ENCODE measurements at regions not wholly inside any gene's neighbourhood (a gene's known extent, or its start where the extent isn't known, plus 50 kb on each side); places are given as distances from the start of the nearest gene placed in this dataset.

DNA sequence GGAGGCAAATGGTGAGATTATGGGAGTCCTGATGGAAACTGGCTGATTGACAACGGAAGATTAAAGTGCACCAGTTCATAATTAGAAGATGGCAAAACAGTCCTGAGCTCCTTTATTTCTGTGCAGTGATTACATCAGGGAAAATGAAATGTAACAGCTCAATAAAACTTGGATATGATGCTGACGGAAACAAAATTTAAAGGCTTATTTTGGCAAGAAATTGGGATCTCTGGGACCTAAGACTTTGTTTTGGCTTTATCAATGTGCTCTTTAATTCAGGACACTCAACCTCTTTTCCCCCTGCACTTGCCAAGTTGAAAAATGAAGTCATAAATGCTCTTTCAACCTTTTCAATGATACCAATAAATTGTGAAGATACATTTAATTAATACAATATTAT is 226.8 kb downstream of the C6orf118 start:
- DNase-seq (ENCODE audit: low read depth in 2 of 2): no peak

DNA sequence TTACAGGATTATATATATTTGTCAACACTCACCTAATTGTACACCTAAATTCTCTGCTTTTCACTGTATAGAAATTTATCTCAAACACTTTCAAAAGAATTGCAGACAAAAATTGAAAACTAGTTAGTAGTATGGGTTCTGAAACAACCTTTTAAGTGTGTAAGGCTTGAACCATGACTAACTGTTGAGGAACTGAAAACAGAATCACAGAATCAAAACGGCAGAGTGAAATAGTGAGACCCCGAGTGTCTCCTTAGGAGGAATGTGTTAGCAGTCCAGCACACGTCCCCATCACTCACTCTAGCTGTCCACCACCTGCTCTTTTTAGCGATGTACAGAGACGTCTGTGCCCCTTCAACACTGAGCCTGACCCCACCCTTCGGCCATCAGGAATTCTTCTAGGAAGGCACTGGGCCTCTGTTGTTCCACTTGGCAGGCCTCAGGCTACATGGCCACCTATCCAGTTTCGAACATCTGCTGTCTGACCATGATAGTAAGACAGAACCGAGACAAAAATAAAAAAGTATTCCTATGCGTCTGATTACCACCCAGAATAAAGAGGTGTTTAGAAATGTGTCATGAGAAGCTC is 227.4 kb downstream of the C6orf118 start:
- DNase-seq (ENCODE audit: low read depth in 2 of 2): no peak

DNA sequence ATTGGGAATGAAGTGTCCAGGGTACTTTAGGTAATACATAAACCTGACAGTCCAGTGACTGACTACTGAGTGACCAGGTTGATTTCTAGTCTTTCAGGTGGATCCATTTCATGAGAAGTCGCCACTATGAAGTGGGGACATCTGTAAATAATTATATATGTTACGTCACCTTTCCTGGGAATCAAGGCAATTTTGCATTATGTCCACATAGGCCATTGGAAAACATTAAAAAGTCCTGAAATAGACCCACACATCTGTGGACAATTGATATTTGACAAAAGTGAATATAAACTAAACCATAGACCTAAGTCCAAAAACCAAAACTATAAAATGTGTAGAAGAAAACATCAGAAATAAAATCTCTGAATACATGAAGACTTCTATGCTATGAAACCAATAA is 231.5 kb downstream of the C6orf118 start:
- no peak for DNase-seq (ENCODE audit: low read depth in 2 of 2)

DNA sequence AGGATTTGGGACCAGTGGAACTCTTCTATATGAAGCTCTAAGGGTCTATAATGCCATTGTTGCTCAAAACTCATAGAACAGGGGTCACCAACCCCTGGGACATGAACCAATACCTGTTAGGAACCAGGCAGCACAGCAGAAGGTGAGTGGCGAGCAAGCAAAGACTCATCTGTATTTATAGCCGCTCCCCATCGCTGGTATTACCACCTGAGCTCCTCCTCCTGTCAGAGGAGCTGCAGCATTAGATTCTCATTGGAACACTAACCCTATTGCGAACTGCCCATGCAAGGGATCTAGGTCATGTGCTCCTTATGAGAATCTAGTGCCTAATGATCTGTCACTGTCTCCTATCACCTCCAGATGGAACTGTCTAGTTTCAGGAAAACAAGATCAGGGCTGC is 237.5 kb downstream of the C6orf118 start:
- DNase-seq (ENCODE audit: low read depth in 2 of 2): no peak

DNA sequence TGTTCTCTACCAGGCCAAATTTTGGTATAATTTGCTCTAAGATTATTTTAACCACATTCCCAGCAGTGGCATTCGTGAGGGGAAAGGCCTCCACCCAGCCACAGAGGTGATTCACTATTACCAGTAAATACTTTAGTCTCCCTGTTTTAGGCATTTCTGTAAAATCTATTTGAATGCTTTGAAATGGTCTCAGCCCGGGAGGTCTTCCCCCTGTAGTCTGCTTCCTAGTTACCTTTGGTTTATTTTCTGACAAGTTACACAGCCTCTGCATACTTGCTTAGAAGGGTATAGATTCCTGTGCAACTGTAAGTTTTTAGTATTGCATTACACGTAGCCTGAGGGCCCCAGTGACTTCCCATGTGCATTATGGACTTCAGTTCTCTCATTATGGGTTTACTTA is 248.7 kb downstream of the C6orf118 start:
- no peak for DNase-seq (ENCODE audit: low read depth in 2 of 2)

DNA sequence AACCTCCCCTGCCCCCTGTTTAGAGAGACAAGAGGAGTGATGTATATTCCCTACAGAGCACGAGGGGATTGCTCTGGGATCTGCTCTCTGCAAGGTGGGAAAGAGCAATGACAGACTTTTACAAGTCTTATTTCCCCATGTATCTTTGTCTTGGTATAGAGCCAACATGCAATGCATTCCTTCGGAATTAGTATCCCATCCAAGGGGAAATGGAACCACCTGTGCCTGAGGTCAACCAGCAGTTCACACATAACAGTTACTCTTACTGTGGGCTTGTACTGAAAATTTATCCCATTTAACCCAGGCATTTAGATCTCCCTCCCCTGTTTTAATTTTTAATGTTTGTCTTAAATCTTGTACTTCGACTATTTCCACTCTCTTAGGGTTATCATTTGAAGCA is 250.4 kb downstream of the C6orf118 start:
- DNase-seq (ENCODE audit: low read depth in 2 of 2): no peak

DNA sequence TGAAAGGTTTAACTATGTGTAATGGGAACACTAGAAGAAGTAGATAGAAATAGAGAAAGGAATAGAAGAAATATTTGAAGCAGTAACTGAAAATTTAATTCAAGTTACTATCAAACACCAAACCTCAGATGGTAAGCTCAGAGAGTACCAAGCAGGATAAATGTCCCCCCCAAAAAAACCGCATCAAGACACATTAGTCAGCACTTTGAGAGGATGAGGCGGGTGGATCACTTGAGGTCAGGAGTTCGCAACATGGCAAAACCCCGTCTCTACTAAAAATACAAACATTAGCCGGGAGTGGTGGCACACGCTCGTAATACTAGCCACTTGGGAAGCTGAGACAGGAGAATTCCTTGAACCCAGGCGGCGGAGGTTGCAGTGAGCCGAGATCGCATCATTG is 253.1 kb downstream of the C6orf118 start:
- no peak for DNase-seq (ENCODE audit: low read depth in 2 of 2)

DNA sequence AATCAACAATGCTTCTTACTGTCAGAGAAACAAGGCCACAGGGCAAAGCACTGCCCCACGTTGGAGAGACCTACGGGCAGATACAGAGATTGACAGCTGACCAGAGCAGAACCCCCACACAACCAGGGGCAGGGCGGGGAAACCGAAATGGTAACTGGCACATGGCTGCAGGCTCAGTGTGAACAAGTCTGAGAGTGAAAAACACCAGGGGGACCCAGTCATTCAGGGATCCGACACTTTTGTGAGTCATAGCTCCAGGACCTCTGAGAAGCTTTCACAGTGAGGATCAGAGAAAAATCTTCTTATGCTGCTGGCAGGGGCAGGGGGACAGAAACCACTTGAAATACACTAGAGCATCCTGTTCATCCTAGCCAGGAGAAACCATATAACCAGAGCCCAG is 254.2 kb downstream of the C6orf118 start:
- no peak for DNase-seq (ENCODE audit: low read depth in 2 of 2)

DNA sequence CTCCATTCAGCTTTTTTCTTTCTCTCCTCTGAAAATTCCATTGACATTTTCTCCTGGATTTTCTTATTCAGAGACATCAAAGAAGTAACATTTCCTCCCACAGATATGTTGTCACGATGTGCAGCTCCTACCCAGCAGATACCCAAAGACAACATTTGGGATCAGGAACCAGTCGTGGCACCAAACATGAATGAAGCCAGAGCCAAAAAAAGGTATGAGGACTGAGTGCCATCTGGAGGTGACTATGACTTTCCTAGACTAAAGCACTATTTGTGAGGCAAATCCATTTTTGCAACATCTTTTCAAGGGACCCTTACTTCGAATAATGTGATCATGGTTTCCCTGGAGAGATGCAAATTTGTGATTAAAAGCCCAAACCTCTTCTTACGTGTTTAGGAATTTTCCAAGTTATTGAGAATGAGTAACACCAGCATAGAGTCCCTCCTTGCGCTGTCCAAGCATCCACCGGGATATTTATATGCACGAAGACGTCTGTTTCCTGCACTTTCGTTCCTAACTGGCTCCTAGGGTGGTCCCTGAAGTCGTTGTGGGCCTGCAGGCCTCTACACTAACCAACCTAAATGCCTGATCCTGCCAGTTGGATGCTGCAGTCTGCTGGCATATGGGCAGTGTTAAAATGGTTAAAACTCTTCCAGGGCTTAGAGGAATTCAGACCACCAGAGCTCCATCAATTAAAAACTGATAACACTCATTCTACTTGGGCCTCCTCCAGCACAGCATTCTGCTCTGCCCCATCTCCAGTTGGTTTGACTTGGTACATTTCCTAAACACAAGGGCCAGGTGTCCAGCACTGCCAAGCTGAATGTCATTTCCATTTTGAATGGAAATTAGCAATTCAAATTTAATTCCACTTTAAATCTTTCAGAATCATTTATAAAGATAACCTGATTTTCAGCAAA is 256.6 kb downstream of the C6orf118 start:
- DNase-seq (ENCODE audit: low read depth in 2 of 2): no peak

DNA sequence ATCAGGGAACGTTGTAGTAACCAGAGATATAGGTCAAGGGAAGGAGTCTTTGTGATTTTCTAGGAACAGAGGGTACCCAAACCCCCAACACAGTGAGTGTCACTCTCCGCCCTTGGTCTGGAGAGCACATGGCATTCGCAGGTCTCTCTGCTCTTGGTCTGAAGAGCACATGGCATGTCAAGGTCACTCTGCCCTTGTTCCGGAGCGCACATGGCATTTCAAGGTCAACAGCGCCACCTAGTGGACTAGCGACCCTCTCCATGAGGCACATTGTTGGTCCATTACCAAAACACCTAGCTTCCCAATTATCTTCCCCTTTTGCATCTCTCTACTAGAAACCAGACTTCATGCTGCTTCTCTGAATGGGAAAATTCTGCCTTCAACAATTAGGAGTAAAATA is 260.0 kb downstream of the C6orf118 start:
- DNase-seq (ENCODE audit: low read depth in 2 of 2): no peak

DNA sequence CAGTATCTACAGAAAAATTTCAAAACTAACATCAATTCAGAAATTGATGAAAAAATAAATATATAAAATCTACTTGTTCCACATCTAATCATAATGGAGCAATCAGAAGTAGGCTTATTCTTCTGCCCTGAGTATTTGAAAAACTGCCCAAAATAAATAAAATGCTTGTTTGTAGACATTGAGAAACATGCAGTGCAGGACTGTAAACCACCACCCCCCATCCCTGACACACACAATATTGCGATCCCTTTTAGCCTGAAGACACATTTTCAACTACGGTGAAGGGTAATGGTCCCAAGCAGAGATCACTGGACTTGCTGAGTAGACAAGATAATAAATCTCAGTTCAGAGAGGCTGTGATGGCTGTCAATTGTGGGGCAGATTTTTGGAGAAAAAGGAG is 261.5 kb downstream of the C6orf118 start:
- no peak for DNase-seq (ENCODE audit: low read depth in 2 of 2)

DNA sequence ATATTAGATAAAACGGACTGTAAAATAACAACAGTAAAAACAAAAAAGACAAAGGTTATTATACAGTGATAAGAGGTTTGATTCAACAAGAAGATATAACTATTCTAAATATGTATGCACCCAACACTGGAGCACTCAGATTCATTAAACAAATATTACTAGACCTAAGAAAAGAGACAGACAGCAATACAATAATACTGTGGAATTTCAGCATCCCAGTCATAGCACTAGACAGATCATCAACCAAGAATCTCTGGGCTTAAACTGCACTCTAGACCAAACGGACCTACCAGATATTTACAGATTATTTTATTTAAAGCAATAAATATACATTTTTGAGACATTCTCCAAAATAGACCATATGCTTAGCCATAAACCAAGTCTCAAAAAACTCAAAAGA is 263.8 kb downstream of the C6orf118 start:
- DNase-seq (ENCODE audit: low read depth in 2 of 2): no peak

DNA sequence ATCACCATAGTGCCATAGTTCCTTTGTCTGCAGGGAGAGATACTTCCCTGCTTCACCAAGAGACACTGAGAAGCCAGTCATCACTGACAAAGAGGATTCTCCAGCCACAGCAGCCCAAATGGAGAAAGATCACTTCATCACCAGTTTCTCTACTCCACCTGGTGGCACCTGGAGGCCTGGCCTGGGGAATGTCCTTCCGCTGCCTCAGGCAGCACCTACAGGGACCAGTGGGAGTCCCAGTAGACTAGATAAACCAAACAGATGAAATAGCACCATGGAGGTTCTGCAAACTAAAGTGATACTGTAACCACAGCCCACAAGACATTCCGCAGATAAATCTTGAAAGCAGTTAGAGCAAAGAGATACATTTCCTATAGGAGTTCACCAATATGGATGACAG is 266.5 kb downstream of the C6orf118 start:
- no peak for DNase-seq (ENCODE audit: low read depth in 2 of 2)

DNA sequence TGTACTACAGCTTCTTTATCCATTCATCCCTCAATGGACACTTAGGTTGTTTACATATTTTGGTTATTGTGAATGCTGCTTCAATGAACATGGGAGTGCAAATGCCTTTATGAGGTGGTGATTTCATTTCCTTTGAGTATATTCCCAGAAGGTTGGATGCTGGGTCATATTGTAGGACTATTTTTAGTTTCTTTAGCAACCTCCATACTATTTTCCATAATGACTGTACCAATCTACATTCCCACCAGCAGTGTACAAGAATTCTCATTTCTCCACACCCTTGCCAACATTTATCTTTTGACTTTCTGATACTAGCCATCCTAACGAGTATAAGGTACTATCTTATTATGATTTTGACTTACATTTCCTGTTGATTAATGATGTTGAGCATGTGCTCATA is 269.0 kb downstream of the C6orf118 start:
- no peak for DNase-seq (ENCODE audit: low read depth in 2 of 2)

DNA sequence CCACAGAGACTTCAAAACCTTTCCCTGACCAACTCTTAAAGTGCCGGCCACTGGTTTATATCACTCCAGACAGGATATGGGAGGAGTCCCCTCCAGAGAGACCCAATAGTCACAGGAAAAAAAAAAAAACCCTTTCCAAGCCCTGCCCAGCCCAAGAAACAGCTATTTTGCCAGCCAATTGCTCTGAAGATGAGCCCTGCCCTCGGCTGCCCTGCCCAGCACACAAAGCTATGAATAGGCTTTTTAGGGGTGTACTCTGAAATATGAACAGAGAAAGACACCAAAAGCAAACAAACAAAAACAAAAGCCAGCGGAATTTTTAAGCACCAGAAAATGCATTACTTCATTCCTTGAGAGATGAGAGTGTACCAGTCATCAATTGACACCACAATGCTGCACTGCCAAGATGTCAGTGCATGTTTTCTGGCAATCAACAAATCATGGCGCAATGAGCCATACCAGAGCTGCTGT is 275.1 kb downstream of the C6orf118 start:
- no peak for DNase-seq (ENCODE audit: low read depth in 2 of 2)

DNA sequence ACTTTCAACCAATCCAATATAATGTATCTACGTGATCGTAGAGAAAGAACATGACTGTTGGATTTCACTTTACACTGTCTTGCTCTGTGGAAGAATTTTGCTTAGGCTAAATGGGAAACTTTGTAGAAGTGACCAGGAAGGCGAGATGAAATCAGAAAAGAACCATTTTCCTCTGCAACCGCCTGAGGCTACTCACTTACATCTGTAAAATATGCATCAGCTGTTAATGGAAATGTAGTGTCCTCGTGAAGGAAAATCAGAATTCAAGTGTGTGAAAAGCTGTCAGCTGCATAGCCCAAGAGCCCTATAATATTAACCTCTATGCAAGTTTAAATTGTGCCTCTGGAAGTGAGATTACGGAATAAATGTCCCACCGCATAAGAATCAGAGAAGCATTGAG is 277.9 kb downstream of the C6orf118 start:
- DNase-seq (ENCODE audit: low read depth in 2 of 2): no peak

DNA sequence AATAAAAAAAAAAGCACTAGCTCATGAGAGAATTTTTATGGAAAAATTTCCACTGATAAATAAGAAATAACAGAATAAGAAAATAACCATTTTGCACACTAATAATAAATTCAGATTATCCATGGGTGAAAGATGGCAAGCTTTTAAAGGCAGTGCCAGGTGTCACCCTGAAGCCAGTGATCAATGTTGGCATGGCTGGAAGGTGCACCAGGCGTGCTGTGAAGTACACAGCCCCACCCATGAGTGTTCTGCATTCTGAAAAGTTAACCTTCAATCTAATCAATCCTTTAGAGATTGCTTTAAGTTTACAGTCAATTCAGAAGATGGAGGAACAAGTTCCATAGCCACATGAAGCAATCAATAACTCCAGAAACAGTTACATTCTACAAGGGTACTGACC is 284.4 kb downstream of the C6orf118 start:
- DNase-seq (ENCODE audit: low read depth in 2 of 2): no peak

DNA sequence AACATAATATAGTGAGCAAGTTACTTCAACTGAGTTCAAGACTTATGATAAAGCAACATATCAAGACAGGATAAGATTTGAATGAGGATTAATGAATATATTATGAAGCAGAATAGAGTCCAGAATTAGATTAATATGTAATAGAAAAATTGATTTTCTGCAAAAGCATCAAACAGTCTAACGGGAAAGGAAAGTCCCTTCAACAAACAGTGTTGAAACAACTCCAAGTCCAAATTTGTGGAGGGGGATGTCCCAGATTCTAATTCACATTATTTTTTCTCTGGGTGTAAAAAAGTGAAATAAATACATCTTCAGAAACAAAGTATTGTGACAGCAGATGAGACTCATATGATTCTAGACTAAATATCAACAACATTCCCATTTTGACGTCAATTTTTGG is 289.7 kb downstream of the C6orf118 start:
- no peak for DNase-seq (ENCODE audit: low read depth in 2 of 2)

DNA sequence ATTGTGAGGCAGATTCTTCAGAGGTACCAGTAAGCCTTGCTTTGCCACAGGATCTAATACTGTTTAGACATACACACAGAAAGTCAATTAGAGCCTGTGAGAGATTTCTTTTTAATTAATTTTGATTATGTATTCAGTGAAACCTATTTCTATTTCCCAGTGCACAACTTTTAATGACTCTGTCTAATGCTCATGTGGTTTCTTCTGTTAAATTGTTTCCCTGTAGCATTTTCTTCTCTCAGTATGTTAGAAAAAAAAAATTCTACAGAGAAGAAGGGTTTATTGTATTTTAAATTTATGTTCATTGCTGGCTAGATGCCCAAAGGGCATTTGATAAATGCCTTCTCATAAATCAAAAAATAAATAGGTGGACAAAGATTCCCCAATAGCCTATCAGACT is 293.7 kb downstream of the C6orf118 start:
- DNase-seq (ENCODE audit: low read depth in 2 of 2): no peak

DNA sequence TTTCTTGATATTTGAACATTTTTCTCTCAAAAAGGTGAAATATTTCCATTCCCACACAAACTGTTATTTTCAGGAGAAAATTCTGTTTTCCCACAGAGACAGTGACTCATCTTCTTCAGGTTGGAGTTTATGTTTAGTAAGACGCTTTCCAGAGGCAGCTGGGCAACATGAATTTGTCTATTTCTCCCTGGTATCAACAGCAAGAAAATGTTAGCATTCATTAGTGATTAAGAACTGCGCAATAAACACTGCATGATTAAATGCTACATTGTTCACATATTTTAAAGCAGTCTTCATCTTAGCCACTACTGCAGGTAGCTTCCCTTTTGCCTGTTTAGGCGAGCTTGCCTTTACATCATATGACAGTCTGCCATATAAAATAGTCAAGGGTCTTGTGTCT is 295.7 kb downstream of the C6orf118 start:
- DNase-seq (ENCODE audit: low read depth in 2 of 2): no peak

DNA sequence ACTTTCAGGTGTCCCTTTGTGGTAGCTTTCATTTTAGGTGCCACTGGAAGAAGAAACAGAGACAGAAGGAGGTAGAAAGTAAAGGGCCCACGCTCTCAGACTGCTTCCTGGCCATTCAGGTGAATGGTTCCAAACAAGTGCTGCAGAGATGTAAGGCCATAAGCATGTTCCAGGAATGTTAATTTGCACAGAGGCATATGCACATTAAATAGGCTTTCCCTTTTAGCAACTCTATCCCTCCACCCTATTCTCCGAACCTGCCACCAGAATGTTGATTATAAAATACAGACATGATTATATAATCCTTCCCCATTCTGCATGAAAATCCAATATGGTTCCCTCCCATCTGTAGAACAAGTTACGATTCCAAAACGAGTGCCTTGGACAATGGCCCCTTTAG is 297.2 kb downstream of the C6orf118 start:
- DNase-seq (ENCODE audit: low read depth in 2 of 2): no peak

DNA sequence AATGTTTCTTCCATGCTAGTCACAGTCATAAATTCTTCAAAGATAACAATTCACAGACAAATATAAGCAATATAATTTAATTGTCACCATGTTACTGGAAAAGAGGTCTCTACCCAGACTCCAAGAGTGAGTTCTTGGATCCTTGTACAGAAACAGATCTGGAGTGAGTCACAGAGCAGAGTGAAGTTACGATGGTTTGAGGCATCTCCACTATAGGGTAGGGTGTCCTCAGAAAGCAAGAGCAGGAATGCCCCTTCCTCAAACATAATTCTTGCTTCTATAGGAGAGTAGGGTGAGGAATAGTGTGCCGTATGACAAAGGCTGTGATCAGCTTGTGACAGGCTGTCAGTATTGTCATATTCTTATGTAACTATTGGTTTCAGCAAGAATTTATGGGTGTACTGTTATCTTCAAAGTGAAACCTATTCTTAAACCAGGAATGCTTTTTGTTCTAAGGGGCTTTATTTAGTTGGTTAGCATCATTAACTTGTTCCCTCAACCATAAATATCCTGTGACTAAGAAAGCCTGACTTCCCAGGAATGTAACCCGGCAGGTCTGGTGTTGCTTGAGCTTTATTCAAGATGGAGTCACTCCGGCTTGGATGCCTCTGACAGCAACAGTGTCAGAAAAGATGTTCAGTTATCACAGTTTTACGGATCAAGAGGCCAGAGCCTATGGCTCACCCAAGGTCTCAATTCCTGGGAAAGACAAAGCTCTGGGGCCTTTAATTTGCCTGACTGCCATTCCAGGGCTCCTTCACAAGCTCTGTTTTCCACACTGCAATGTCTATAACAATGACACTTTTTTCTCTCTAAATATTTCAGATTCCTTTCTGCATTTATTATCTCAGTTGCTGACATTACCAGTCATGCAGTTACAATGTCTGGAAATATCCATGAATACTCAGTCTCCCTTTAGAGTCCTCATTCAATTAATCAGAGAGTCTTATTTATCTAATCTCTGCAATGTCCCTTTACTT is 298.6 kb downstream of the C6orf118 start:
- DNase-seq (ENCODE audit: low read depth in 2 of 2): no peak

Data from stimulated activated CD8-positive, alpha-beta memory T cell treated with anti-CD3 and anti-CD28 coated beads, Interleukin-7, amount 100 ng/mL, for 1 hour (primary cell).